ENCODE measurements at regions not wholly inside any gene's neighbourhood (a gene's known extent, or its start where the extent isn't known, plus 50 kb on each side); places are given as distances from the start of the nearest gene placed in this dataset.

- Histone ChIP-seq H3K27me3 (replicated peaks in 1 of 7) (no peaks in the 10 kb centered on the region), H3K4me3 (no peak overlapping the region), H3K9me3 (no peaks in the 10 kb centered on the region), H3K36me3 (no peaks in the 10 kb centered on the region), H3K4me1 (no peaks in the 10 kb centered on the region), H3K27ac (no peak overlapping the region)
- 83 to 95% (median 87%) methylated on average over 4 of the region's 4 CpGs for WGBS, 5 donors
- DNase-seq: no peak
- intact Hi-C loops (cut with DNase I; ENCODE audit: low total_unique reads): no loop called here
- TF ChIP-seq POLR2A (IDR thresholded peaks at IDR 0.05) (no peak), CTCF (IDR thresholded peaks at IDR 0.05 in 8 of 11, conservative IDR thresholded peaks at IDR 0.05 in 3 of 11) (no peak), POLR2AphosphoS5 (IDR thresholded peaks at IDR 0.05) (no peak)
Observed at GRCh38 chr4:178349601-178350000, 907.4 kb upstream of the AGA start.

- TF ChIP-seq POLR2A (IDR thresholded peaks at IDR 0.05) (no peak), CTCF (IDR thresholded peaks at IDR 0.05 in 8 of 11, conservative IDR thresholded peaks at IDR 0.05 in 3 of 11) (no peak), POLR2AphosphoS5 (IDR thresholded peaks at IDR 0.05) (no peak)
Observed at GRCh38 chr4:178351185-178351584, 908.9 kb upstream of the AGA start.

GRCh38 chr4:178356725-178357124 lies 914.5 kb upstream of the AGA start:
- WGBS, 5 donors: 72 to 88% (median 81%) methylated on average over 2 of the region's 2 CpGs
- Histone ChIP-seq H3K36me3 (no peaks in the 10 kb centered on the region), H3K27ac (no peak overlapping the region), H3K27me3 (replicated peaks in 1 of 7) (no peaks in the 10 kb centered on the region), H3K4me3 (no peak overlapping the region), H3K4me1 (no peaks in the 10 kb centered on the region), H3K9me3 (peaks cover 0 to 17% (median 3%) of the 10 kb centered on the region in 8 donors)
- no peak for DNase-seq
- intact Hi-C loops (cut with DNase I; ENCODE audit: low total_unique reads): no loop called here
- TF ChIP-seq POLR2A (IDR thresholded peaks at IDR 0.05): no peak

More at GRCh38 chr4:178351185-178351584, 908.9 kb upstream of the AGA start:
- Histone ChIP-seq H3K36me3 (no peaks in the 10 kb centered on the region), H3K4me3 (no peak overlapping the region), H3K27me3 (replicated peaks in 1 of 7) (no peaks in the 10 kb centered on the region), H3K9me3 (peaks cover 0 to 9% (median 0%) of the 10 kb centered on the region in 8 donors), H3K27ac (no peak overlapping the region), H3K4me1 (no peaks in the 10 kb centered on the region)
- intact Hi-C loops (cut with DNase I; ENCODE audit: low total_unique reads): no loop called here
- no peak for DNase-seq

- no peak overlapping the region for H3K4me3 ChIP-seq
- WGBS, 5 donors: 74 to 89% (median 87%) methylated on average over 2 of the region's 2 CpGs
- no peaks in the 10 kb centered on the region for H3K27me3 ChIP-seq (replicated peaks in 1 of 7)
- no peaks in the 10 kb centered on the region for H3K4me1 ChIP-seq
- intact Hi-C loops (cut with DNase I; ENCODE audit: low total_unique reads): no loop called here
- H3K36me3 ChIP-seq: no peaks in the 10 kb centered on the region
- DNase-seq: no peak
- no peak overlapping the region for H3K27ac ChIP-seq
- H3K9me3 ChIP-seq: peaks cover 0 to 5% (median 0%) of the 10 kb centered on the region in 8 donors
- TF ChIP-seq CTCF (IDR thresholded peaks at IDR 0.05 in 8 of 11, conservative IDR thresholded peaks at IDR 0.05 in 3 of 11) (no peak), POLR2A (IDR thresholded peaks at IDR 0.05) (no peak), POLR2AphosphoS5 (IDR thresholded peaks at IDR 0.05) (no peak)
Observed at GRCh38 chr4:178385481-178385880, 943.2 kb upstream of the AGA start.

- WGBS, 5 donors: 77 to 89% (median 83%) methylated on average over 2 of the region's 2 CpGs
- Histone ChIP-seq H3K4me3 (no peak overlapping the region), H3K9me3 (peaks cover 0 to 4% (median 0%) of the 10 kb centered on the region in 8 donors), H3K27me3 (replicated peaks in 1 of 7) (no peaks in the 10 kb centered on the region), H3K4me1 (no peaks in the 10 kb centered on the region), H3K36me3 (no peaks in the 10 kb centered on the region), H3K27ac (no peak overlapping the region)
- intact Hi-C loops (cut with DNase I; ENCODE audit: low total_unique reads): no loop called here
- no peak for DNase-seq
- no peak for TF ChIP-seq POLR2A (IDR thresholded peaks at IDR 0.05)
- TF ChIP-seq CTCF (IDR thresholded peaks at IDR 0.05 in 8 of 11, conservative IDR thresholded peaks at IDR 0.05 in 3 of 11): no peak
- TF ChIP-seq POLR2AphosphoS5 (IDR thresholded peaks at IDR 0.05): no peak
Observed at GRCh38 chr4:178387756-178388155, 945.5 kb upstream of the AGA start.
